Natural killer cell (primary cell): ENCODE measurements at regions not wholly inside any gene's neighbourhood (a gene's known extent, or its start where the extent isn't known, plus 50 kb on each side); places are given as distances from the start of the nearest gene placed in this dataset.

Source experiments
- ATAC-seq, 3 donors: fragments of 150-1000 bp in 2 of 3; fragments of 200-7000 bp in 1 of 3; cut with Tn5 transposase; 1 replicate in 1 of 3; 2 replicates in 2 of 3; pipeline ENCODE4 v1.10.0; 2021; ENCODE audit warnings: mild to moderate bottlenecking in 2 of 3, moderate library complexity in 2 of 3
- DNase-seq, 2 donors: peaks; one replicate each; pipeline versions ENCODE4 v3.0.0 to v3.0.0-alpha.2; 2013 to 2021; ENCODE audit warnings: mixed read lengths in 1 of 2
- H3K27ac ChIP-seq: one replicate; pipeline ENCODE4 v1.5.1; 2013; ENCODE audit warnings: mild to moderate bottlenecking, low read length
- H3K27me3 ChIP-seq: one replicate; pipeline ENCODE4 v1.6.1; 2013; ENCODE audit warnings: low read length; ENCODE audit not compliant: control insufficient read depth, insufficient read depth
- H3K36me3 ChIP-seq: one replicate; pipeline ENCODE4 v1.6.1; 2013; ENCODE audit warnings: low read length; ENCODE audit not compliant: control insufficient read depth, insufficient read depth
- H3K4me1 ChIP-seq: one replicate; pipeline ENCODE4 v1.6.1; 2013; ENCODE audit warnings: low read length; ENCODE audit not compliant: control insufficient read depth, insufficient read depth
- H3K4me3 ChIP-seq: one replicate; pipeline ENCODE4 v1.5.1; 2013; ENCODE audit warnings: low read length
- H3K9me3 ChIP-seq: one replicate; pipeline ENCODE4 v1.6.1; 2013; ENCODE audit warnings: low read length; ENCODE audit not compliant: control insufficient read depth, insufficient read depth
- H3K27ac Mint-ChIP-seq, 2 donors: one replicate each; pipeline ENCODE4 v1.8.0; 2022; ENCODE audit warnings: mild to moderate bottlenecking in 2 of 2, mixed read lengths in 2 of 2, moderate library complexity in 1 of 2
- H3K27me3 Mint-ChIP-seq, 2 donors: one replicate each; pipeline ENCODE4 v1.8.0; 2022; ENCODE audit warnings: low read depth in 2 of 2, mixed read lengths in 2 of 2
- H3K36me3 Mint-ChIP-seq: one replicate; pipeline ENCODE4 v1.8.0; 2022; ENCODE audit warnings: mixed read lengths
- H3K4me1 Mint-ChIP-seq, 2 donors: one replicate each; pipeline ENCODE4 v1.8.0; 2022; ENCODE audit warnings: mixed read lengths in 2 of 2
- H3K4me3 Mint-ChIP-seq: one replicate; pipeline ENCODE4 v1.8.0; 2022; ENCODE audit warnings: mild to moderate bottlenecking, moderate library complexity, mixed read lengths
- H3K9me3 Mint-ChIP-seq, 2 donors: one replicate each; pipeline ENCODE4 v1.8.0; 2022; ENCODE audit warnings: mixed read lengths in 2 of 2
- CTCF ChIP-seq: fragments of 200-600 bp; IDR thresholded peaks from one replicate; pipeline ENCODE4 v1.8.0; 2022; ENCODE audit warnings: antibody characterized with exemption
- WGBS: methylation state at CpG from one replicate; pipeline ENCODE4 v1.1.7; 2013; ENCODE audit warnings: missing lambda C conversion rate; ENCODE audit not compliant: insufficient coverage; 5-methylcytosine and 5-hydroxymethylcytosine counted together
- intact Hi-C: fragments of 100-400 bp; cut with micrococcal nuclease; formaldehyde crosslinking; loops from one replicate; pipeline ENCODE4 v1.14.2; 2022

DNA sequence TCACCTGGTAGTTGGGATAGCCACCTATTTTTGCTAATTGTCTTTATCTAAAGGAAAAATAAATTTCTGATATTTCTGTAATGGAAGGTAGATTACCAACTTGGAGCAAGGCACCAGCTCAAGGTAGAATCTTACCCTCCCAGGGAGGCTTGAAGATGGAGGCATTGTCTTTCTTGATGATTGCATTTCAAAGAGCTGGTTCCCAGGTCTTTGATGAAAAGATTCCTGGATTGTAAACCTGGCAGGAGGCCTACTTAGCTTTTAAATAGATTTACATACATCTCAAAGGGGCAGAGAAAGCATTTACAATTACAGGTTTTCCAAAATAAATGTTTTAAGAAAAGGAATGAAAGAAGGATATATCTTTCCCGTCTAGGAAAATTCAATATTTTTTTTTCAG, 729.2 kb downstream of the LRFN5 start:
- Mint-ChIP-seq H3K9me3 (peaks cover 3% of the 10 kb centered on the region in 2 donors), H3K27ac (no peak overlapping the region), H3K4me1 (no peaks in the 10 kb centered on the region), H3K36me3 (no peaks in the 10 kb centered on the region), H3K27me3 (no peaks in the 10 kb centered on the region), H3K4me3 (no peak overlapping the region)
- intact Hi-C loops: no loop called here
- ATAC-seq: no peak
- Histone ChIP-seq H3K27ac (no peak overlapping the region), H3K27me3 (no peaks in the 10 kb centered on the region), H3K9me3 (no peaks in the 10 kb centered on the region), H3K36me3 (no peaks in the 10 kb centered on the region), H3K4me3 (no peak overlapping the region), H3K4me1 (no peaks in the 10 kb centered on the region)
- TF ChIP-seq CTCF: no peak
- no peak for DNase-seq
- WGBS: no CpG with 5 or more reads among the region's 1 CpG

GRCh38 chr14:42334931-42335330, 728.3 kb downstream of the LRFN5 start:
- TF ChIP-seq CTCF: no peak
- Histone ChIP-seq H3K4me3 (no peak overlapping the region), H3K4me1 (no peaks in the 10 kb centered on the region), H3K36me3 (no peaks in the 10 kb centered on the region), H3K27me3 (no peaks in the 10 kb centered on the region), H3K27ac (no peak overlapping the region), H3K9me3 (no peaks in the 10 kb centered on the region)
- Mint-ChIP-seq H3K9me3 (peaks cover 3% of the 10 kb centered on the region in 2 donors), H3K36me3 (no peaks in the 10 kb centered on the region), H3K4me3 (no peak overlapping the region), H3K4me1 (no peaks in the 10 kb centered on the region), H3K27ac (no peak overlapping the region), H3K27me3 (no peaks in the 10 kb centered on the region)
- intact Hi-C loops: no loop called here
- DNase-seq (no peak), ATAC-seq (no peak)
- 80% methylated on average over 2 of the region's 2 CpGs for WGBS

DNA sequence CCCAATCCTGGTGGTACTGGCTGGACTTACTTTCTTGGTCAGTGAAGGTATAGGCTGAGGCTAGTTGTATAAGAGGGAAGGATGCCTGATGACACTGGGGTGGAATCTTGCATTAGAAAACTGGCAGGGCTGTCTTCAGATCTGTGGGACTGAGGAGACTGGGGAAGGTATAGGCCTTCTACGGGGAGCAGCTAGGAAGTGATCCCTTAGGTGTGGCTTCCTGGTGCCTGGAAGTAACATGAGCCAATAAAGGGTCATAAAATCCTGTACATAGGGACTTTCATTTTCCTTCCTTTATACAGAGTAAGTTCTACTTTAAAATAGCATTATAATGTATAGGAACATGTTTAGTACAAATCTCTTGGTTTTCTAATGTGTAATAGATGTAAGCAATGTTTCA, 716.8 kb downstream of the LRFN5 start:
- no peak for DNase-seq
- intact Hi-C loops: no loop called here
- Histone ChIP-seq H3K36me3 (no peaks in the 10 kb centered on the region), H3K27me3 (no peaks in the 10 kb centered on the region), H3K4me1 (no peaks in the 10 kb centered on the region), H3K27ac (no peak overlapping the region), H3K9me3 (peaks cover 13% of the 10 kb centered on the region), H3K4me3 (no peak overlapping the region)
- peaks cover 26 to 28% of the 10 kb centered on the region in 2 donors for H3K9me3 Mint-ChIP-seq
- no peaks in the 10 kb centered on the region for H3K27me3 Mint-ChIP-seq
- 71% methylated on average over 1 of the region's 1 CpG for WGBS
- ATAC-seq: no peak
- H3K36me3 Mint-ChIP-seq: peaks cover 5% of the 10 kb centered on the region
- no peaks in the 10 kb centered on the region for H3K4me1 Mint-ChIP-seq
- no peak overlapping the region for H3K27ac Mint-ChIP-seq
- no peak overlapping the region for H3K4me3 Mint-ChIP-seq
- TF ChIP-seq CTCF: no peak

GRCh38 chr14:42322531-42323284, 716.0 kb downstream of the LRFN5 start:
- Mint-ChIP-seq H3K4me3 (no peak overlapping the region), H3K36me3 (peaks cover 5% of the 10 kb centered on the region), H3K27me3 (no peaks in the 10 kb centered on the region), H3K27ac (no peak overlapping the region), H3K4me1 (no peaks in the 10 kb centered on the region), H3K9me3 (peaks cover 26 to 27% of the 10 kb centered on the region in 2 donors)
- ATAC-seq: no peak
- no peak for TF ChIP-seq CTCF
- Histone ChIP-seq H3K4me3 (no peak overlapping the region), H3K27ac (no peak overlapping the region), H3K4me1 (no peaks in the 10 kb centered on the region), H3K36me3 (no peaks in the 10 kb centered on the region), H3K27me3 (no peaks in the 10 kb centered on the region), H3K9me3 (peaks cover 13% of the 10 kb centered on the region)
- intact Hi-C loops: no loop called here
- DNase-seq: no peak
- 55% methylated on average over 3 of the region's 3 CpGs for WGBS
